ENCODE measurements at regions not wholly inside any gene's neighbourhood (a gene's known extent, or its start where the extent isn't known, plus 50 kb on each side); places are given as distances from the start of the nearest gene placed in this dataset.
"Not testable (repeated sequence)": the region's sequence is repeated elsewhere in the genome, so short reads cannot be mapped to it uniquely, and the experiment has no call there.

DNA sequence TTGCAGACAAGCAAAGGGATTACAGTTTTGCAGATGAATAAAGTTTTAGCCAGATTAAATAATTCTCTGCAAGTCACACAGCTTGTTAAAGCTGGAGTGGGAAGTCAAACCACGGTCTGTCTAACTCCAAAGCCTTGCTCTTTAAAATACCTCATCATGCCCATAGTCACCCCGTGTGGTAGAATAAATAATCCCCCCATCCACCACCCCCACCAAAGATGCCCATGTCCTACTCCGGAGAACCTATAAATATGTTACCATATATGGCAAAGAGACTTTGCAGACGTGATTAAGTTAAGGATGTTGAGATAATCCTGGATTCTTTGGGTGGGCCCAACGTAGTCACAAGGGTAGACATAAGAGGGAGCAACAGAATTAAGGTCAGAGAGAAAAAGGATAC is 118.7 kb downstream of the BEND2 start:
- no peak for DNase-seq

DNA sequence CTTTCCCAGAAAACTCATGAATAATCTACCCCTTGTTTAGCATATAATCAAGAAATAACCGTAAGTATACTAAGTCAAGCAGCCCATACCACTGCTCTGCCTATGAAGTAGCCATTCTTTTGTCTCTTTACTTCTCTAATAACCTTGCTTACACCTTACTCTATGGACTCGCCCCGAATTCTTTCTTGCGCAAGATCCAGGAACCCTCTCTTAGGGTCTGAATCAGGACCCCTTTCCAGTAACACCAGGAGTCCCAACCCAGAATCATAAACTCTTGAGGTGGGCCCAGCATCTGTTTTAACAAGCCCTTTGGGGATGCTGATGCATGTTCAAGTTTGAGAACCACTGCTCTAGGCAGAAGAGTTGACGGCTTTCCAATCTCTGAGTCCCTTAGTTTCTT is 119.6 kb downstream of the BEND2 start:
- DNase-seq = no peak

DNA sequence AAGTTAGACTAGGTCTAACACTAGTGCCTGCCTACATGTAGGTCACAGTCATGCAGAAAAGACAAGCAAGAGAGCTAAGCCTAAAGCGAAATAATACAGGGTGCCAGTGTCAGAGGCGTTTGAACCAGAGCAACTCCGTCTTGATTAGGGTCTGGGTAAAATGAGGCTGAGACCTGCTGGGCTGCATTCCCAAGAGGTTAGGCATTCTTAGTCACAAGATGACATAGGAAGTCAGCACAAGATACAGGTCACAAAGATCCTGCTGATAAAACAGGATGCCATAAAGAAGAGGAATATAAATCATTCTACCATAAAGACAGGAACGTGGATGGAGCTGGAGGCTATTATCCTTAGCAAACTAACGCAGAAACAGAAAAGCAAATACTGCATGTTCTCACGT is 120.9 kb downstream of the BEND2 start:
- DNase-seq = no peak

- no peak for DNase-seq
Observed at GRCh38 chrX:18098763-18099162, 121.9 kb downstream of the BEND2 start.

DNA sequence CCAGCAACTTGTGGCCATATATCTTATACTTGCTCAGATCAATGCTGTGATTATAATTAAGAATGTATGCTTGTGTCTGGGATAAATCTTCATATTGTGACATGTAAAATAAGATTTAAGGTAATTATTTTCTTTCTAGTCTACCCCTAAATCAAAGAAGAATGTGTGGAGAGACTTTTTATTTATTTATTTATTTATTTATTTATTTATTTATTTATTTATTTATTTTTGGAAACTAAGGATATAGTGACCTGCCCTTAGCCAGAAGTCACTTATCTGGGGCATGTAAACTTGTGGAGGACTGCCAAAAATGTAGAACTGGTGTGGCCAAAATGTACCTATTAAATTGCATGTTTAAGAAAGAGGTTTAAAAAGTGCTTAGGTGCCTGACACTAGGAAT is 144.3 kb downstream of the BEND2 start:
- DNase-seq = no peak

GRCh38 chrX:18075603-18076002 is 145.1 kb downstream of the BEND2 start:
- peak; percentile 60 for DNase-seq

GRCh38 chrX:18068045-18068444 is 152.6 kb downstream of the BEND2 start:
- DNase-seq = not testable (repeated sequence)

DNA sequence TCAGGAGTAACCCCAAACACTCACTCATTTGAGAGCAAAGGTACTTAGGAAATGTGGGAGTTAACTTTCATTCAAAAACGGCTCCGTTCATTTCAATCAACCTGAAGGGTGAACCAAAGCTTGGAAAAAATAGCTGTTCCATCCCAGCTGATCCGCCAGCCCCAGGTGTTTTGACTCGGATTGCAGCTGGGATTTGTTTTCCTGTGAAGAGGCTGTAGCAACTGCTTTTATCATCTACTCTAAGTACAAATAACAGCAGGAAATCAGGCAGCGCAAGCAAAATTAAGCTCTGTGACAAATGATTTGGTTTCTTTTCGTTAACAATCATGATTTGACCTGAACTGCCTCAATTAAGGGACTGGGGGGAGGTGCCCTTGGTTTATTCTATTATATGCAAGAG is 154.7 kb downstream of the BEND2 start:
- DNase-seq = peak; percentile 1

GRCh38 chrX:18051690-18052089 is 169.0 kb downstream of the BEND2 start:
- DNase-seq = no peak

- no peak for DNase-seq
Observed at GRCh38 chrX:18047491-18047890, 173.2 kb downstream of the BEND2 start.

DNA sequence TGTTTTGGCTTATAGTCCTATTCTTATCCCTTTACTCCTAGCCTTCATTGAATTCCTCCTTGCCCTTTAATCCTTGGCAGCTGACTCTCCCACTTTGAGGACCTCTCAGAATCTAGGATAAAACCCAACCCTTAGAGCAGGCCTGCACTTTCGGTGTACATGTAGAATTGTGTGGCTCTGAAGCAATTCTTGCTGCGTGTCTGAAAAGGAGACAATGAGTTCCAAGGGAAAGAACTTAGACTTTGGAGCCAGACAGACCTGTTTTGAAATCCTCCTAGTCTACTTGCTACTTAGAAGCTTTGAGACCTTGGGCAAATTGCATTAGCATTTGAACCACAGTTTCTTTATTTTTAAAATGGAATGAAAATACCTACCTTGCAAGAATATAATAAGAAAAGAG is 175.2 kb downstream of the BEND2 start:
- DNase-seq = no peak

GRCh38 chrX:18042776-18043175 is 177.9 kb downstream of the BEND2 start:
- DNase-seq = no peak

- no peak for DNase-seq
Observed at GRCh38 chrX:18041656-18042055, 179.0 kb downstream of the BEND2 start.

- no peak for DNase-seq
Observed at GRCh38 chrX:18039023-18039422, 177.9 kb upstream of the RAI2 start.

DNA sequence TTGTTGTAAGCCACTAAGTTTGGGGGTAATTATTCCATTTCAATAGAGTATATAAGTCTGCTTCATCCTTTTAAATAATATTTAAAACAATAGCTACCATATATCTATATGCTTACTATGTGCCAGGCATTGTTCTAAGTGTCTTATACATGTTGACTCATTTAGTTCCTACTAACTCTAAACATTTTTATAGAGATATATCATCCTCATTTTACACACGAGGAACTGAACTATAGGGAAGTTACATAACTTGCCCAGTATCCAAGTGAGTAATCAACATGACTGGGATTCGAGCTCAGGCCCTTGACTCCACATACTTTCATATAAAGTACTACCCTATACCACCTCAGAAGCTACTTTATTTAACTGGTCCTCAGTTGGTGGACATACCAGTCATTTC is 175.3 kb upstream of the RAI2 start:
- DNase-seq = no peak

DNA sequence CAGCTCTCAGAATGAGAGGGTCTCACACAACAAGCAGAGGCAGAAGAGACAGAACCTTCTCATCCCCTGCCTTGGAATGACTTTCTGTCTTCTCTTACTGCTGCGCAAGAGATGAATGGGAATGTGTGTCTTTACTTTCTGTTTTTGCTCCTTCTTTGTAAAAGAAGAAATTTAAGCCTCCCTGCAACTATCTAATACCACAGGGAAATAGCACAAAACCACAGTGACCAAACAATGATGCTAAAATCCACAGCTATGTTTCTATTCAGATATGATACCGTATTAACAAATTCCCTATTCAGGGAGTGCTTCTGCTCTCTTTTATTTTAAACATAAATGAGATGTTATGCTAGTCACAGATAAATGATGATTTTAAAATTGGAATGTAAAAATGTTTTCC is 173.8 kb upstream of the RAI2 start:
- no peak for DNase-seq

DNA sequence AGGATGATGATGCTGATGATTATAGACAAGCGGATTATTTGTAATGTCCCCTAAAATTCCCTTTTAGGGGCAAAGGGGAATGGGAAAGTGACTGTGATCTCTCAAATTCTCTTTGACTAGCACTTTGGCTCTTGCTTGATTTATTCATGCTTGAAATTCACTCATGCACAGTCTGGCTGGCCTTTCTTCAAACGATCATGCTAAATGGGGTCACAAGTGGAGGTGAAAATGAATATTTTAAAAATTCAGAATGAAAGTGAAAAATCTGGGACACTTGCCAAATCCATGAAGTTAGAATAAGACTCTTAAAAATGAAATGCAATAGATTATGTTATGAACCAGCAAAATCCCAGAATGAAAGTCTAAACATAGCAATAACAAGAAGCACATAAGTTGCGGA is 173.4 kb upstream of the RAI2 start:
- no peak for DNase-seq

DNA sequence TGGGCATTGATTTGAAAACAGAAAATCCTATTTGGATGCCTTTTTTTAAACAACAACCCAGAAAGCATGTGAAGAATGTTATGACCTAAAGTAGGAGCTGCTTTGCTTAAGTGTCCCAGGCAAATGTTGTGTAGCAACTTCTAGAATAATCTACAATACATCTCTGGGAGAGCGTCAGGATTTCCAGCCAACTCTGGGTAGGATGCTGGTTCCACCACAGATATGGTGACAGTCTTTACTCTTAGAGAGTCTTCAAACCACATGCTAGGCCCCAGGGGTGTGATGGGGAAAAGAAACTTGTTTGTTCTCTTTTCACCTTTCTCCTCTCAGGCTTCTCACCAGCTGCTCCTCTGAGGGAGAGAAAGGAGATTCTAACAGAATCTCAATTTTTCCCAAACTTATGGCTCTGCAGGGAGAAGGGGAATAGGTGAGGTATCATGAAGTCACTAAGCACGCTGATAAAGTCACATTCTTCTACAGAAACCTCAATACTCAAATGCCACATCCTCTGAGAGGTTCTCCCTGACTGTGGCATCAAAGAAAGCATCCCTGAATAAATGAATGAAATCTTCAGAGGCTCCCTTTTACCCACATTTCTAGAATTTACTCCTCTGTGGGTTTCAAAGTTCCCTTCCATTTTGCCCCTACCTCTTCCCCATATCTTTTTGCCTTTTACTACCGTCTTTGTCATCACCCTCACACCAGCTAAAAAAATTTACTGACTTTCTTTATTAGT is 171.6 kb upstream of the RAI2 start:
- no peak for DNase-seq

DNA sequence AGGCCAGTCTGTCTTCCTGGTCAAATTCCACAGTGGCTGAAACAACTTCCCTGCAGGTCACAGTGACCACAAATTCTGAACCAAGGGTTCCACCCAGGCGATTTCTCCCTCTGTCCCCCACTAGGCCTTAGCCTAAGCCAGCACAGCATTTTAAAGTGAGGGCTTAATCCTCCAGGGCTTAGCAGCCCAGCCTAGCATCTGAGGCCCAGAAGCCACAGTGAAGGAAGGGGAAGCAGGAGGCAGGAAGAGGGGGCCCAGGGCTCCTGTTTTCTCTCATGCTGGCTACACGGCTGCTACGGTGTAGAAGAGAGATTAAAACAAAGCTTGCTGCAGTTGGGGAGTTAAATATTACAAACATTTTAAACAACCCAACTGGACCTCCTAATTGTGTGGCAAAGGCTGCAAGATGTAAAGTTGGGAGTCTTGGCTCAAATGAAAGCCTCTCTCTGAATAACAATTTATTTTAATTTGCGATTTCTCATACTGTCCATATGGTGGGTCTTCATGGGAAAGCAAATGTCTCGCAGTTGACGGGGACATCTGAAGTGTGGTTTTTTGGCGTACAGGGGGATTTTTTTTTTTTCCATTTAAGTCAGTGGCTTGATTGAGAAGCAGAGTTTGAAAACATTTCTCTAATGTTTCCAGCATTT is 170.8 kb upstream of the RAI2 start:
- no peak for DNase-seq

GRCh38 chrX:18030656-18031055 is 169.6 kb upstream of the RAI2 start:
- DNase-seq = not testable (repeated sequence)

DNA sequence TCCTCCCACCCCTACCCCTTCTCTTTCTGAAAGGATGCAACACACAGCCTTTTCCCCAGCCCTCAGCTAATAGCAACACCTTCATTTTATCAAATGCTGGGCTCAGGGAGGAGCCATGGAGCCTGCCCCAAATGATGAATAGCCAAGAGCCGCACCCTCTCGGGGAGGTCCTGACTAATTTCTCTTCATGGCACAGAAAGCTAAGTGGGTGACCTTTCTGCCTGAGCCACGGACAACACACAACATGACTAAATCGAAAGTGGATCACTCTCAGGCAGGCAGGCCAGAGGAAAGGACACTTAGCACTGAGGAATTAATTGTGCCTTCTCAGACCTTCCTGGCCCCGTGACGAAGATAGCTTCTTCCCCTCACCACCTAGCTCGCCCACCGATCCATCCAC is 165.1 kb upstream of the RAI2 start:
- peak; percentile 25 for DNase-seq

GRCh38 chrX:18017411-18017810 is 156.3 kb upstream of the RAI2 start:
- peak; percentile 33 for DNase-seq

GRCh38 chrX:18016941-18017340 is 155.8 kb upstream of the RAI2 start:
- DNase-seq = no peak

GRCh38 chrX:18010253-18010652 is 149.2 kb upstream of the RAI2 start:
- peak; percentile 49 for DNase-seq

- DNase-seq = no peak
Observed at GRCh38 chrX:18003876-18004275, 142.8 kb upstream of the RAI2 start.

All from NCI-H774 (cell line).